Stimulated activated CD4-positive, alpha-beta T cell treated with anti-CD3 and anti-CD28 coated beads, TNF-alpha, amount 100 ng/mL, for 4 hours (primary cell): ENCODE measurements at regions not wholly inside any gene's neighbourhood (a gene's known extent, or its start where the extent isn't known, plus 50 kb on each side); places are given as distances from the start of the nearest gene placed in this dataset.

Experiments
- DNase-seq, 3 experiments: peaks; one replicate each; pipeline ENCODE4 v3.0.0-alpha.2; 2020; ENCODE audit warnings: low read depth in 3 of 3

- DNase-seq, result no peak
Measured at GRCh38 chr19:31223740-31224534, 125.3 kb downstream of the TSHZ3 start.

- peak in 1 of 3 experiments; percentile 5 for DNase-seq
Measured at GRCh38 chr19:31220540-31220939, 128.7 kb downstream of the TSHZ3 start.

GRCh38 chr19:31214997-31215396, 134.2 kb downstream of the TSHZ3 start:
- DNase-seq, result no peak

GRCh38 chr19:31214086-31214485, 135.2 kb downstream of the TSHZ3 start:
- DNase-seq, result peak; percentile 48 to 80 (median 73)

- DNase-seq, result no peak
Measured at GRCh38 chr19:31211088-31211487, 138.1 kb downstream of the TSHZ3 start.

- no peak for DNase-seq
Measured at GRCh38 chr19:31205887-31206518, 143.2 kb downstream of the TSHZ3 start.

GRCh38 chr19:31204115-31204514, 145.1 kb downstream of the TSHZ3 start:
- no peak for DNase-seq

- DNase-seq, result no peak
Measured at GRCh38 chr19:31185261-31185660, 164.0 kb downstream of the TSHZ3 start.

GRCh38 chr19:31181535-31181934, 167.7 kb downstream of the TSHZ3 start:
- no peak for DNase-seq

- no peak for DNase-seq
Measured at GRCh38 chr19:31180907-31181306, 168.3 kb downstream of the TSHZ3 start.

- DNase-seq, result no peak
Measured at GRCh38 chr19:31179471-31179852, 169.8 kb downstream of the TSHZ3 start.

GRCh38 chr19:31178833-31179470, 170.3 kb downstream of the TSHZ3 start:
- DNase-seq, result no peak

- DNase-seq, result no peak
Measured at GRCh38 chr19:31177246-31177645, 172.0 kb downstream of the TSHZ3 start.

- no peak for DNase-seq
Measured at GRCh38 chr19:31175564-31176348, 173.5 kb downstream of the TSHZ3 start.

GRCh38 chr19:31174948-31175347, 174.3 kb downstream of the TSHZ3 start:
- DNase-seq, result no peak

- no peak for DNase-seq
Measured at GRCh38 chr19:31173991-31174390, 175.2 kb downstream of the TSHZ3 start.

- no peak for DNase-seq
Measured at GRCh38 chr19:31171936-31172335, 177.3 kb downstream of the TSHZ3 start.

- DNase-seq, result no peak
Measured at GRCh38 chr19:31170046-31170445, 179.2 kb downstream of the TSHZ3 start.

GRCh38 chr19:31168106-31168625, 181.1 kb downstream of the TSHZ3 start:
- DNase-seq, result no peak

GRCh38 chr19:31167690-31168089, 181.5 kb downstream of the TSHZ3 start:
- DNase-seq, result no peak

GRCh38 chr19:31166206-31166605, 183.0 kb downstream of the TSHZ3 start:
- no peak for DNase-seq

GRCh38 chr19:31164791-31165251, 184.4 kb downstream of the TSHZ3 start:
- DNase-seq, result no peak
